CD4-positive, alpha-beta T cell treated with Interleukin-12 subunit alpha and Interleukin-12 subunit beta, for 1 hour (primary cell): ENCODE measurements at regions not wholly inside any gene's neighbourhood (a gene's known extent, or its start where the extent isn't known, plus 50 kb on each side); places are given as distances from the start of the nearest gene placed in this dataset.

Experiments used
- DNase-seq: peaks from one replicate; pipeline ENCODE4 v3.0.0-alpha.2; 2020

DNA sequence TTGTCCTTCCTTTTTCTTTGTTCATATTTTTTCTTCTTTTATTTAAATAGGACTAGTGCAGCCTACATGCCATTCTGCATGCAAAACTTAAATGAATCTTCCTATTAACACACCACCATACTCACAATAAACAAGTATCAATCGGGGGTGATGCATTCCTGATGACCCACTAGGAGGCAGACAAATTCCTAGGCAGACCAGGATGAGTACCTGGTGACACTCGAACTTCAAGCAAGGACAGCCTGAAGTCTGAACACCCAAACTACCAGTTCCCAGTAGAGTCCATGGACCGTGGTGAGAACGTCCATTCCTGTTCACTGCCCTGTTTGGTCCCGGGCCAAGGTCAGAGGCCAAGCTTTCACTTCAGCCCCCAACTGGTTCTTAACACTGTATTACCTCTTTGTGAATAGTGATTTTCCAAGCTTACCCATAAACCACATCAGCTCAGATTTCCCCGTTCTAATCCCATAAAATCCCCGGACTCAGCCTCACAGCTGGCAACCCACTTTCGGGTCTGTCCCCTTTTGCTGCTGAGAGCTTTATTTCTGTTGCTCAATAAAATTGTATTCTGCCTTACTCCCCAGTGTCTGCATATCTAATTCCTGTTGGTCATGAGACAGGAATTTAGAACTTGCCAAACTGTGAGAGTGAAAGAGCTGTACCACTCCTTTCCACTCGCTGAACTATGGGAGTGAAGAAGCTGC lies 1286.6 kb downstream of the FSTL5 start:
- DNase-seq, result no peak

DNA sequence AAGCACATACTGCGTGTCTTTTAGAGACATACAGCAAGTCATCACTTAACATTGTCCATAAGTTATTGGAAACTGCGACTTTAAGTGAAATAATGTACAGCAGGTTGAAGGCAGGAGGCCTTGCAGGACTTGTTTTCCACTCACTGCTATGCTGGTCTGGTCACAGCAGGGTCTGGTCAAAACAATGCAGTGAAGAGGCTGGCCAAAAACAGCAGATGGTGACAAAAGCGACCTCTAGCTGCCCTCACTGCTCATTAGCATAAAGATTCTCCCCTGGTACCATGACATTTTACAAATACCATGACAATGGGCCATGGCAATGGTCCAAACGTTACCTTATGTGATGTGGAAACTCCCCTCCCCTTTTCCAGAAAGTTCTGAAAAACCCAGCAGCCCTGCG lies 1283.6 kb downstream of the FSTL5 start:
- DNase-seq, result no peak

DNA sequence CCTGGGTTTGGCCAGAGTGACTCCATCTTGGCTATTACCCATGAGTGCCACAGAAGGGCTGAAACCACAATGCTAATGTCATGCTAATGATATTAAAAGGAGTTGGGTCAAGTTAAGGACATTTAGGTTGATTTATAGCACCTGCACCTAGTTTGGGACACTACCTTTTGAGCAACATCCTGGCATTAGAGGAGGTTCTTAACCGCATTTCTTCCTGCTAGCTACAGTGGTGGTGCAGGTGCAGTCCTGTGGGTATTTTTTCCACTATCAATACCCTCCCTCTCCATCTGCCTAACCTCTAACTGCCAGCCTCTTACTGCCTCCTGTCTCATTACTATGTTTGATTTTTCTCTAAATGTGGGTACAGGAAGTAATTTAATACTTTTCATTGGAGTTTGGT lies 1276.1 kb downstream of the FSTL5 start:
- DNase-seq, result no peak

DNA sequence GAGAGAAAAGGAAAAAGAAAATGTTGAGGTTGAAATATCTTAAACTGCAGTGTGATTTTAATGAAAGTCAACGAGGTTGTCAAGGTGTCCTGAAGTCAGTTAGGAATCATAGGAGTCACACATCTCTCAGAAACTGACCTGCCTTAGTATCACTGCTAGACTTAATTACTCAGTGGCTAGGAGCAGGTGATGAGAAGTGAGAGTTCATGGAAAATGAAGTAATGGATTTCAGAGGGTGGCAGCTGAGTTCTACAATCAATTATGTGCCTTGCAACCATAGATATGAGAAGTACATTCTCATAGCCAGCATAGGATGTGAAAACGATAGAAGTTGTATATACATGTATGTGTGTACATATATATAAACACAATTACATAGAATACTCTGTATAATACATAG lies 1269.7 kb downstream of the FSTL5 start:
- no peak for DNase-seq

DNA sequence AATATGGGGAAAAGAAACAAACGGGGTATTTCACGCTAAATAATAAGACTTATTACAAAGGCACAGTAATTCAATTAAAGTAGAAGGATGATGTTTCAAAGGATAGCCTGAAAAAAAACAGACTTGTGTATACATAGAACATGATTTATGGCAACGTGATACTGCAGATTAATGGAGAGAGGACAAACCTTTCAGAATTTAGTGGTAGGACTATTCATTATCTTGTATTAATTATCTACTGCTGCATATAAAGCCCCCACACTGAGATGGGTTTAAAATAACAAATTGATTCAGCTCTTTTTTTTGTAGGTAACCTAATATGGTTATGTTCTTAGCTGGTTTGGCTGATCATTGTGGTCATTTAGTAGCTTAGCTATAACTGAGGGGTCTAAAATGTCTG lies 1269.0 kb downstream of the FSTL5 start:
- DNase-seq, result no peak

DNA sequence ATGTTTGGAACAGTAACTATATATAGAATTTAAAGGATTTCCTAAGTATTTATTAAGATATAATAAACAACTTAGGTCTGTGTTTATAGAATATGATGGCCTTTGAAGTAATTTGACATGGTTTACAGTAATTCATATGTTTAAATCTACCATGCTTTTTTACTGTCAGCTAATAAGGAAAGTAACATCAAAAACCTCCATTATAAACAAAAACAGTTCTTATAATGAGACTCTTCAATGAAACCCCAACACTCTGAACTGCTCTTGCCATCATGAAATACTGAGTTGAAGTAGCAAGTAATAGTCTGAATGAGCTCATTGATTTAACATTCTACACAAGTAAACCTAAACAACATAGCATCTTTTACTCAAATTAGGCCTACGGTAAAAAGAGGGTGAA lies 1236.5 kb downstream of the FSTL5 start:
- DNase-seq, result no peak

DNA sequence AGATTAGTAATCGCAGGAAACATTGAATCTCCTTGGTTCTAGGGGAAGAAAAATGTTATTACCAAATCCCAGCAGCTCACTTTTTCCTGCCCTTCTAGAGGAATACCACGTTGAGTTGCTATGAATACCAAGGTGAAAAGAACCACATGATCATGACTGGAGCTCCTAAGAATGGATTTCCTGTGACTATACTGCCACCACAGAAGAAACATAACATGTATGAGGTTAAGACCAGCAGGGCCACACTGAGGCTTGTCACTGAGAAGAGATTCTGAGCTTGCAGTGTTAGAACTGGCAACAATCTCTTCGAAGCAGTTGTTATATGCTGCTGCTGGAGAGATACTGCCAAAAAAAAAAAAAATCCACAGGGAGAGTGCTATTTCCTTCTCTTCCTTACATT lies 1235.3 kb downstream of the FSTL5 start:
- no peak for DNase-seq

DNA sequence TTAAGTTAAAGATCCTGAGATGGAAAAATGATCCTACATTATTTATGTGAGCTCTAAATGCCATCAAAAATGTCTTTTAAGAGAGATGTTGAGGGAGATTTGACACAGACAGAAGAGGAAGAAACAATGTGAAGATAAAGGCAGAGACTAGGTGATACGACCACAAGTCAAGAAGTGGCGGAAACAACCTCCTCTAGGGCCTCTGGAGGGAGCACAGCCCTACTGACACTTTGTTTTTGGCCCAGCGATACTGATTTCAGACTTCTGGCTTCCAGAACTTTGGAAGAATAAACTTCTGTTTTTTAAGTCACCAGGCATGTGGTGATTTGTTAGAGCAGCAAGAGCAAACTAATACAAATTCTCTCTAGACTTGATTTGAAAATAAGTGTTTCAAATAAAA lies 1216.1 kb downstream of the FSTL5 start:
- DNase-seq, result no peak

DNA sequence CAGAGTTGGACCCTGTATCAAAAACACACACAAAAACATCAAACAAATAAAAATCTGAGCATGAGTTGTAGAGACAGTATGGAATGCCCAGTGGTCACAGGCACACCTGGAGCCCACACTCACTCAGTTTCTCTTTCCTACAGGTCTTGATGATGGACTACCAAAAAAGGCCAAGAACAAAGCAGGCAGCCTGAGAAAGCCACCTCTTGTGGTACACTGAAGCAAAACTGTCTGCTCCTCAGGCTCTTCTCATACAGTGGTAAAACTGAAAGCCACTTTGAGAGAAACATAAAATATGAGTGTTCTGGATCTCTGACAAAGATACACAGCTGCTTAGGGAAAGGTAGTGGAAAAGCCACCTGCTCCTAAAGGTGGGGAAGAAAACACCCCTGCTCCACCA lies 1206.9 kb downstream of the FSTL5 start:
- no peak for DNase-seq

DNA sequence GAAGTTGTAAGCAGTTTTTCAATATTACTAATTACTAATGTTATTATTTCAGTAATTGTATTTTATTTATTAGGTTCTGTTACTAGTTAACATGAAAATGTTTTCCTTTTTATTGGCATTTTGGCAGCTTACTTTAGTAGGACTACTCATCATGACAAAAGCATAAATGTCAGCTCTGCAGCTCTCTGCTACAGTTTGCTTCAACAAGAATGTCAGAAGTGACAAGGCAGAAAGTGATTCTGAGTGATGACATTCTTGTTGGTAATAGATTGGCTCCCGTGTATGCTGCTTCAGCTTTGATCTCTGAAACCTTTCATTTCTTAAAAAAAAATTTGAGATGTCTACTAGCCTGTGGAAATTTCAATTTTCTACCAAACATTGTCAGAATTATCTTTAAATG lies 1193.9 kb downstream of the FSTL5 start:
- DNase-seq, result no peak

DNA sequence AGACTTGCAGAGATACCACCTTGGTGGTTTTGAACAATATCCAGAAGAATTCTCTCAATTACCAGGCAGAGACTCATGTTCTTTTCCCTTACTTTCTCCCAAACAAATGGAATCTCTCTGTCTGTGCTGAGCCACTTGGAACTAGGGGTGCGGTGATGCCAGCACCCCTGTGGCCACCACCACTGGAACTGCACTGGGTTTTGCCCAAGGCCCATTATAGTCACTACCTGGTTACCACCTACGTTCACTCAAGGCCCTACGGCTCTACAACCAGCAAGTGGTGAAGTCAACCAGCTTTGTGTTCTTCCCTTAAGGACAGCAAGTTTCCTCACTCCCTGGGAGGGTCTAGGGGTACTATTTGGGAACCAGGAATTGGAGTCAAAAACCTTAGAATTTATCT lies 1183.7 kb downstream of the FSTL5 start:
- DNase-seq, result no peak

DNA sequence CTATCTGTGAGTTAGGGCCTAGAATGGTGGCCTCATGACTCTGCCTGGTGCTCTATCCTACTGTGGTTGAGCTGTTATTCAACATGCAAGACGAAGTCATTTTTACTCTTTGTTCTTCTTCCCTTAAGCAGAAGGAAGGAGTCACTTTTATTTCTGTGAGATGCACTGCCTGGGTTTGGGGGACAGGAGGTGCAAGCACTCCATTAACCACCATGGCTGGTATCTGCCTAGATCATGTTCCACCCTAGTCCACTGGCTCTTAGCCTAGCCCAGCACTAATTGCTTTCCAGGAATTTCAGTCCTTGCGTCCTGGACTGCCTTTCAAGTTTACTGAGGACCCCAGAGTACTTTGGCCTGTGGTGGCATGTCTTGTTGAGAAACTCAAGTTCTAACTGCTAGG lies 1182.7 kb downstream of the FSTL5 start:
- no peak for DNase-seq

DNA sequence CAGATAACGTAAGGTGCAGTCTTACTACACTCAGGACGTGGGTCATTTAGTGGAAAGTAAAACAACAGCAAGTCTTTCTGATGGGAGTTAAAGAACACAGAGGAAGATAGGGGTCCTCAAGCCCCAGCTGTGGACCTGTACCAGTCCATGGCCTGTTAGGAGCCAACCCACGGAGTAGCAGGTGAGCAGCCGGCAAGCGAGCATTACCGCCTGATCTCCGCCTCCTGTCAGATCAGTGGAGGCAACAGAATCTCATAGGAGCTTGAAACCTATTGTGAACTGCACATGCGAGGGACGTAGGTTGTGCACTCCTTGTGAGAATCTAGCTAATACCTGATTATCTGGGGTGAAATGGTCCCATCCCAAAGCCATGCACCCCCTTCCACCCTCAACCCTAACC lies 1180.8 kb downstream of the FSTL5 start:
- DNase-seq, result no peak

DNA sequence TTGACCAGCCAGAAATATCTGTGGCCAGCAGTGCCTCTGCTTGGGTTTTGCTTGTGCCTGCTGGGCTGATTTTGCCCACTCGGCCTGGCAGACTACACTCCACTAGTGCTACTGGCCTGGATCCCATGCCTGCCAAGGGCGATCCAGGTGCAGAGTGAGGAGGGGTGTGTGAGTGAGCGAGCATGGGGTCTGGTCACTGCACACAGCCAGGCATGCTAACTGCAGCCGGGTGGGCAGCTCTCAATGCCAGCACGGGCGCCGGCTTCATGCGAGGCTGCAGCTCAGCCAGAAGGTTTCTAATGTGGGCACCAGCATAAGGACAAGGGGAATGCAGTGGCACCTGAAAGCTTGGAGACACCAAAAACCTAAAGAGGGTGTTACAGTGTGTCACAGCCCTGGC lies 1161.4 kb downstream of the FSTL5 start:
- no peak for DNase-seq

DNA sequence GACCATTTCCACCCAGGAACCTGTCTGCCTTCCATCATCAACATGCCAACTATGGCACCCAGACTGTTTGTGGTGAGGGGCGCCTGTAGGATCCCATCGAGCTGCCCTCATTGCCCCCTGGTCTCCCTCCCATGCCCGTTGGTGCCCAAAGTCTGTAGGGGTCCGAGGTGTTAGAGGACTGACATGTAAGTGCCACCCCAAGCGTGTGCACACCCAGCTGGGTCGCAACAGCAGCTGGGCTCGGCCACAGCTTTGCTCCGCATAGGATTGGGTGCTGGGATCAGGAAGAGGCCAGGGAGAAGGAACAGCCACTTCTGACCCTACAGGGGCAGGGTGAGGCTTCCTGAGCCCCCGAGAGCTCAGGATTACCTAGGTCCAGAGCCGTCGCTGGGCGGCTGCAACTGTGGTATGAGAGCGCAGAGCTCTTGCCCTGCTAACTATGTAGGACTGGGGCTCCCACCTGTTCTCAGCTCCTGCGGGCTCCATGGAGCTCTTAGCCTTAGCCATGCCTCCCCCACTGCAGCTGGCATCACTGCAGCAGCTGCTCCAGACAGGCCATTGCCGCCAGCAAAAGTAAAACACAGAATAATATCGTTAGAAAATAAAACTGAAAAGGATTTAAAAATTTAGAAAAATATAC lies 1160.3 kb downstream of the FSTL5 start:
- DNase-seq, result no peak

DNA sequence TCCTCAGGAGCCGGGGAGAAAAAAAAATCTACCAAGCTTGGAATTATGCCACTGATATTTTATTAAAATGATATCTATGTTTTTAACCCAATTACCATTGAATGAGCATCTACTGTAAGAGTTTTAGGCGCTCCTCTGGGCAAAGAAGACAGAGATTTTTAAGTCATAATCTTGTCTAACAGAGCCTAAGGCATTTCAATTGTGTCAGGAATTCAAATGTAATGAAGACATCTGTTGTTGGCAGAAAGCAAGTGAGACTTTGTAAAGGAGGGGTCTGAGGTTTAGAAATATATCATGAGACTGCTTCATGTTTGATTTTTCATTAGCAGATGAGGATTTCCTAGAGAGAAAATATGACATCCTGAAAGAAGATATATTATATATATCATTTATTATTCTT lies 1158.1 kb downstream of the FSTL5 start:
- no peak for DNase-seq

DNA sequence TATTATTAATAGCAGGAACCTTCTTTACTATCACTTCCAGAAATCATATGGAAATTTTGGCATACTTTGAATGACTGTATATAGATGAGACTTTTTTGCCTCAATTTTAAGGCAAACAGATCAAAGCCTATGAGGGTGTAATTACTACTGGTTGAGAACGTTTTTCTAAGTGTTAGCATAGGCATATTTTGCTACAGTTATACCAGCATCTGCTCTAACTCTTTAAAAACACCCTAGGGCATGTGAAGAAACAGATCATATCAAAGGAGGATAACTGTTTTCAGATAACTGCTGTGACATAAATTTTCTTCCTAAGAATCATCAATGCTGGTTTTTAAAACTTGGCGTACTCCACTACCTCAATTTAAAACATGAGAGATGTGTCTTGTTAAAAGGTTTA lies 1155.3 kb downstream of the FSTL5 start:
- no peak for DNase-seq

DNA sequence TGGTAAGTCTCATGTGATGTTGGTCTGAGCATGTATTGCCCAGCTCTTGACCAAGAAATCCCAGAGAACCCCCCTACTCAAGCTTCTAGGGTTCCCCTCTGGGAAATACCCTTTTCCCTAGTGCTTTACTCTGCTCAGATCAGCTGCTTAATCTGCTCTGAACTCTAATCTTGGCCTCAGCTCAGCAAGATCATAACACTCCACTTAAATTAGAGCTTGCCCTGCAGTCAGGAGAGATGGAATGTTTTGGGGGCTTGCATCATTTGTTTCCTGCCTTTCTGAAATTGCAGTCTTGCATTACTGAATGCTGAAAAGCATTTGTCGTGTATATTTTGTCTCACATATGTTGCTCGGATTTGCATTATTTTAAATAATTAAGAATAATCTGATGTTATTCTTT lies 1153.6 kb downstream of the FSTL5 start:
- DNase-seq, result no peak
